ENCODE measurements at regions not wholly inside any gene's neighbourhood (a gene's known extent, or its start where the extent isn't known, plus 50 kb on each side); places are given as distances from the start of the nearest gene placed in this dataset.

- no TSS peak for BruUV-seq (replicated peaks)
Observed at GRCh38 chr11:29244355-29244754, 772.5 kb downstream of the KCNA4 start.

GRCh38 chr11:29243616-29244015, 773.2 kb downstream of the KCNA4 start:
- CTCF ChIA-PET: interaction anchor here (0.5 kb wide), 1 partner anchor 332 kb away, joined by 3 read pairs; no protein-coding TSS in a partner anchor
- H3K9me3 ChIP-seq (ENCODE audit: control insufficient read depth, insufficient read depth, low read depth, low read length): no peaks in the 10 kb centered on the region
- no peaks in the 10 kb centered on the region for H3K36me3 ChIP-seq (ENCODE audit: control insufficient read depth, insufficient read depth, low read length)
- H3K4me1 ChIP-seq (ENCODE audit: control insufficient read depth, insufficient read depth, low read length): no peaks in the 10 kb centered on the region
- no TSS peak for BruUV-seq (replicated peaks)
- intact Hi-C loops (cut with micrococcal nuclease; ENCODE audit: unreplicated experiment): no loop called here
- in situ Hi-C loops (cut with HindIII; ENCODE audit: low pct_unique_long_range_greater_than_20kb, low sequenced_read_pairs): no loop called here
- TF ChIP-seq CTCF (IDR thresholded peaks at IDR 0.05) (no peak), TCF7L2 (IDR thresholded peaks at IDR 0.05; ENCODE audit: low read depth, low read length) (no peak), REST (IDR thresholded peaks at IDR 0.05; ENCODE audit: insufficient read depth in 1 of 2, low read depth in 2 of 2, low read length in 1 of 2) (no peak), SIN3A (IDR thresholded peaks at IDR 0.05; ENCODE audit: borderline replicate concordance, insufficient read depth, low read depth, low read length) (no peak), POLR2AphosphoS5 (IDR thresholded peaks at IDR 0.05; ENCODE audit: low read depth, low read length) (no peak)
- DNase-seq (ENCODE audit: low read depth, low spot score) (no peak), ATAC-seq (no peak)
- no peaks in the 10 kb centered on the region for H3K27me3 ChIP-seq (ENCODE audit: control insufficient read depth, insufficient read depth, low read length)
- H3K27ac ChIP-seq (ENCODE audit: low read length): no peak overlapping the region
- no peak overlapping the region for H3K4me3 ChIP-seq (ENCODE audit: low read depth in 2 of 2, low read length in 2 of 2)
- POLR2A ChIA-PET: interaction anchor here (0.6 kb wide), 1 partner anchor 18 kb away, joined by 10 read pairs; no protein-coding TSS in a partner anchor

More at GRCh38 chr11:29244355-29244754, 772.5 kb downstream of the KCNA4 start:
- Histone ChIP-seq H3K4me1 (ENCODE audit: control insufficient read depth, insufficient read depth, low read length) (no peaks in the 10 kb centered on the region), H3K27me3 (ENCODE audit: control insufficient read depth, insufficient read depth, low read length) (no peaks in the 10 kb centered on the region), H3K36me3 (ENCODE audit: control insufficient read depth, insufficient read depth, low read length) (no peaks in the 10 kb centered on the region), H3K27ac (ENCODE audit: low read length) (no peak overlapping the region), H3K4me3 (ENCODE audit: low read depth in 2 of 2, low read length in 2 of 2) (no peak overlapping the region), H3K9me3 (ENCODE audit: control insufficient read depth, insufficient read depth, low read depth, low read length) (no peaks in the 10 kb centered on the region)
- ATAC-seq: no peak
- in situ Hi-C loops (cut with HindIII; ENCODE audit: low pct_unique_long_range_greater_than_20kb, low sequenced_read_pairs): no loop called here
- intact Hi-C loops (cut with micrococcal nuclease; ENCODE audit: unreplicated experiment): no loop called here
- TF ChIP-seq REST (IDR thresholded peaks at IDR 0.05; ENCODE audit: insufficient read depth in 1 of 2, low read depth in 2 of 2, low read length in 1 of 2): no peak
- no peak for TF ChIP-seq POLR2AphosphoS5 (IDR thresholded peaks at IDR 0.05; ENCODE audit: low read depth, low read length)
- TF ChIP-seq TCF7L2 (IDR thresholded peaks at IDR 0.05; ENCODE audit: low read depth, low read length): no peak
- no peak for TF ChIP-seq SIN3A (IDR thresholded peaks at IDR 0.05; ENCODE audit: borderline replicate concordance, insufficient read depth, low read depth, low read length)
- TF ChIP-seq CTCF (IDR thresholded peaks at IDR 0.05): no peak
- POLR2A ChIA-PET: no interaction called here
- no peak for DNase-seq (ENCODE audit: low read depth, low spot score)
- CTCF ChIA-PET: no interaction called here
